Activated naive CD4-positive, alpha-beta T cell (primary cell): ENCODE measurements at regions not wholly inside any gene's neighbourhood (a gene's known extent, or its start where the extent isn't known, plus 50 kb on each side); places are given as distances from the start of the nearest gene placed in this dataset.

Source experiments
- DNase-seq, 4 experiments: peaks; one replicate each; lab custom pipeline; 2025; lab: John Stamatoyannopoulos, UW

GRCh38 chr13:30151388-30151787 is 156.0 kb downstream of the KATNAL1 start:
- DNase-seq = no peak

GRCh38 chr13:30149248-30149647 is 158.1 kb downstream of the KATNAL1 start:
- DNase-seq = no peak

GRCh38 chr13:30148786-30149185 is 158.6 kb downstream of the KATNAL1 start:
- no peak for DNase-seq

DNA sequence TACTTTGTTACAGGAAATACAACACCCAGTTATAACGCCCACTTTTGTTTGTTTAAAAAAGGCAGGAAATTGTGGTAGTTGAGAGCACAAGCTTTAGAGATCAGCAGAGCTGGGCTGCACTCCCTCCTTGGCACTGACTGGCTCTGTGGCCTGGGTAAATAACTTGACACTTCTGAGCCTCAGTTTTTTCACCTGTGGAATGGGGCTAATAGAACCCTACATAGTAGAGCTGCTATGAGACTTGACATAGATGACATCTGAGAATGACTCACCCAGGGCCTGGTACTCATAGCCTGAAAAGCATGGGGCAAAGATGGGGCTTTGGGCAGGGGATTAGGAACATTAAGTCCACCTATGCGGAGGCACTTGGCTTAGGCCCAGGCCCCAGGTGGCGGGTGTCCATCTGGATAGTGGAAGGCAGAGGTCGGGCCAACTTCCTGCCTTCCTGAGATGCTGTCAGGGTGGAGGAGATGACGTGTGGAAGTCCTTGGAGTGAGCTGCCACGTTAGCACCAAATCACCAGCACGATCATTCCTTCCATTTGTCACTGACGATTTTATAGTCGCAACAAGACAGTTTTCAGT is 159.1 kb downstream of the KATNAL1 start:
- peak in 1 of 4 experiments; percentile 14 for DNase-seq

DNA sequence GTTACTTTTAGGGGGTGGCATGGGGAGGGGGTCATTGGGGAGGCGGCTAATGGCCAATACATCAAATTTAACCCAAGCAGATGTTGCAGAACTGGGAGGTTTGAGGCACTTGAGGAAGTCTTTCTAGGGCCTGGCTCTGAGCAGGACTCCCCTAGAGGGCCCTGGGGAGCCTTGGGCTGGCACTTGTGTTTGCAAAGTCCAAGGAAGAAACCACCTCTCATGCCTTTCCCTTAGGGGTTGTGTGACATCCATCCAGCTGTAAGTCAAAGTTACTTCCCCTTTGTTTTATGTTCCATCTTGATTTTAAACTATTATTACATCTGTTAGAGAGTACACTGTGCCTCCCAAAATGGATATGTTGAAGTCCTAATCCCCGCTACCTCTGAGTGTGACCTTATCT is 159.9 kb downstream of the KATNAL1 start:
- no peak for DNase-seq

GRCh38 chr13:30147015-30147414 is 160.3 kb downstream of the KATNAL1 start:
- no peak for DNase-seq

DNA sequence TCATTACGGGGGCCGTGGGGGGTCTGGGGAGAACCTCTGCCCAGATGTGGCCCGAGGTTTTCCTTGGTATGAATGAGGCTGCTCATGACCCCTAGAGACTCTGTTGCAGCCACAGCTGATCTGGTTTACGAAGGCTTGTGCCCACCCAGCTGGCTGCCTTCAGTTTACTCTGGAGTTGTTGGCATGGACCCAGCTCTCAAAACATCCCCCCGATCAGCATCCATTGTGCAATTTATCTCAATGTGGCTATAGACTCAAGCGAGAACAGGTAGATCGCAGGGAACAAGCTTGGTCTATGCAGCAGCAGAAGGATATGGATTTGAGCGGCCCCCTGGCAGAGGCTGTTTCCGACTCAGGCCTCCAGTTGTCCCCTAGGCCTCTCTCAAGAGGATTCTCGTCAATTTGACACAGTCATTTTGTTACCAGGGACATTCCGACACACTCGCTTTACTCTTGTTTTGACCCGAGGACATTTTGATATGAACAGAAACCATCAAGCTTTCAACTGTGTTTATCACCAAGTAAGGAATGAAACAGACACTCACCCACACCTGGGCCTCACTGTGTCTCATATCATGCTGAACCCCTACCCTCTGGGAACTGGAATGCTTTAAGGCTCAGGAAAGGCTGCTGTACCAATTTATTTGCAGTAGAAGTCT is 161.5 kb downstream of the KATNAL1 start:
- no peak for DNase-seq

- no peak for DNase-seq
Observed at GRCh38 chr13:30143666-30144400, 163.5 kb downstream of the KATNAL1 start.

DNA sequence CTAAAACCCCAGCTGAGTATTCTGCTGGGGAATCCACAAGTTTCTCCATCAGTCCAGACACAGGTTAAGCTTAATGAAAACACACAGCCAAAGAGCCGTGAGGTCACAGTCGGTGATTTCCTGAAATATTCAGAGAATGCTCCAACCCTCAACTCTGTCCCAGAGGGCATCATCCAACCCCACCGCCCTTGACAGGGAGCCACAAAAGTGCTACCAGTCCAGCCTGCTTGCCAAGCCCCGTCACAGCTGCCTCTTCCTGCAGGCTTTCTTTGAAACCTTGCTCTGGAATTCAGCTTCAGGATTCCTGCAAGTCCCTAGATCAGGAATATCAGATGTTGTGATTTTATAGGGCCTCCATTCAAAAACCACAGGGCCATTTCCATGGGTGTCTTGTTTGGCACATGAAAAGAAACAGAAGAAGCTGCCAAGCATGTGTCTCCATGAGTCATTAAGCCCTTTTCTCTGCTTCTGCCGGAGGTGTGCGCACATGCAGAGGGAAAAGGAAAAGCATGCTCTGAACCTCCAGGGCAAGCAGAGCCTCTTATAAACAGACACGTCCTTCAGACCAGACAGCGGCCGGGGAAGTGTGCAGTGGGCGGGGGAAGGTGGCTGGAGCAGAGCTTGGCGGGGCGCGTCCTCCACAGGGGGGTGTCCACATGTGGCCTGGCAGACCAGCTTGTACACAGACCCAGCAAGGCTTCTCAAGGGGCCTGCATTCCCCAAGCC is 164.7 kb downstream of the KATNAL1 start:
- no peak for DNase-seq

DNA sequence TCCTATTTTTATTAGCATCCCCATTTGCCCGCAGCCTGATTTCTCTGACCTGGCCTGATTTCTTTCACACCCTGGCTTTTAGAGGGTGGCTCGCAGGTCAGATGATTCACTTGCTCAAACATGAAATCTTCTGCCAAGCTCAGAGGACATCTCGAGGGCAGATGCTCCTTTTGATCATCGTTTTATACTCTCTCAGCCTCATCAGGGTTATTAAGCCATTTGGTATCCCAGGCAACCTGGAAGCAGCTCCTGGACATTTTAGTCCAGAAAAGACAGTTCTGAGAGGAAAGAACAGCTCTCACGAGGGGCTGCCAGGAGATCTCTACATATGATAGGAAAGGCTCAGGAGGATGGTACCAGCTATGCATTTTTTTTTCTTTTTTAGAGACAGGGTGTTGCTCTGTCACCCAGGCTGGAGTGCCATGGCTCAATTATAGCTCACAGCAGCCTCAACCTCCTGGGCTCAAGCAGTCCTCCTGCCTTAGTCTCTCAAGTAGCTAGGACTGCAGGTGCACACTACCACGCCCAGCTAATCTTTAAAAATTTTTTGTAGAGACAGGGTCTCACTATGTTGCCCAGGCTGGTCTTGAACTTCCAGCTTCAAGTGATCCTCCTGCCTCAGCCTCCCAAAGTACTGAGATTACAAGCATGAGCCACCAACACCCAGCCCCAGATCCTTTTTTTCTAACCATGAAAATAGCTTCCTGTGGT is 165.4 kb downstream of the KATNAL1 start:
- DNase-seq = no peak

- no peak for DNase-seq
Observed at GRCh38 chr13:30140973-30141372, 166.4 kb downstream of the KATNAL1 start.

DNA sequence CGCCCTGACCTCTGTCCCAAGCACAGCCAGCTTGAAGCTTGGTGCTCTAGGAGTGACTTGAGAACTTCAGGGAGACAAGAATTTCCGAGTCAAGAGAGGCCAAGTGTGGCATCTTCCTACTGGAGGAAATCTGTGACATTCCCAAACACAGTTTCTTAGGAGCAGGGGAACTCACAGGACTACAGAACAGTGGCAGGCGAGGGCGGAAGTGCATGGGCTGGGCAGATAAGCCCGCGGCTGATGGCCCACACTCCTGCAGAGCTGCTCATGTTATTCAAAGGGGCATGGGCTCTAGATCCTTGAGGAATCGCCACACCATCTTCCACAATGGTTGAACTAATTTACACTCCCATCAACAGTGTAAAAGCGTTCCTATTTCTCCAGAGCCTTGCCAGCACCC is 168.8 kb downstream of the KATNAL1 start:
- DNase-seq = no peak

- DNase-seq = no peak
Observed at GRCh38 chr13:30135868-30136267, 171.5 kb downstream of the KATNAL1 start.

GRCh38 chr13:30135351-30135750 is 172.0 kb downstream of the KATNAL1 start:
- DNase-seq = no peak

DNA sequence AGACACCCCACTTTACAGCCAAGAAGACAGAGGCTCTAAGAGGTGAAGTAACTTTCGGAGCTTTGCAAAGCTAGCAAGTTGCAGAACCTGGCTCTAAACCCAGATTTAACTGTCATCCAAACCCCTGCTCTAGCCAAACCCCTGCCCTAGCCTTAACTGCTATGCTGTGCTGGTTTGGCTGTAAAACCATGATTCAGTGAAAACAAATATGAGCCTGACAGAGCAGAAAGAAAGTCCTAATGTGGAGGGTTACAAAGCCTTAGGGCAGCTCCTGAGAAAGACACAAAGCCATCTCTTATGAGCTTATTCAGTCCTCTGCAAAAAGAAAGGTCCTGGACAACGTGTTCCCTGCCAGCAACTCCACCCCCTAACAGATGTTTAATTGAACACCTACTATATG is 172.8 kb downstream of the KATNAL1 start:
- DNase-seq = no peak

- no peak for DNase-seq
Observed at GRCh38 chr13:30133996-30134395, 173.4 kb downstream of the KATNAL1 start.

GRCh38 chr13:30133554-30133912 is 173.8 kb downstream of the KATNAL1 start:
- DNase-seq = no peak

- DNase-seq = peak; percentile 90 to 99 (median 98)
Observed at GRCh38 chr13:30132623-30133553, 174.5 kb downstream of the KATNAL1 start.

DNA sequence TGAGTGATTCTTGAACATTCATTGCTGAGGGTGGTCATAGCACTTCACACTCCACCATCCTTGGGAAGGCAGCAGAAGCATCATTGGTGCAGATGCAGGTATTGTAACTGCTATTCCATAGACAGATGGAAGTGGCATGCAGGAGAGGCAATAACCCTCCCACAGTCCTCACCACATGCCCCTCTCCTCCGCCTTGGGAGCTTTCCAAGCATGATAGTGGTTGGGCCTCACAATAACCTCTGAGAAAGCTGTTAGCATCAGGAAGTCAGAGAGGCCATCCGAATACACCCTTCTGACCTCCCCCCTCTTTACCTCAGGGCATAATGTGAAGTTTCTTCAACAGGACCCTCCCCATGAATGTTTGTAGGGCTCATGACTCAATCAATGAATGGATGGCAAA is 177.9 kb downstream of the KATNAL1 start:
- no peak for DNase-seq

DNA sequence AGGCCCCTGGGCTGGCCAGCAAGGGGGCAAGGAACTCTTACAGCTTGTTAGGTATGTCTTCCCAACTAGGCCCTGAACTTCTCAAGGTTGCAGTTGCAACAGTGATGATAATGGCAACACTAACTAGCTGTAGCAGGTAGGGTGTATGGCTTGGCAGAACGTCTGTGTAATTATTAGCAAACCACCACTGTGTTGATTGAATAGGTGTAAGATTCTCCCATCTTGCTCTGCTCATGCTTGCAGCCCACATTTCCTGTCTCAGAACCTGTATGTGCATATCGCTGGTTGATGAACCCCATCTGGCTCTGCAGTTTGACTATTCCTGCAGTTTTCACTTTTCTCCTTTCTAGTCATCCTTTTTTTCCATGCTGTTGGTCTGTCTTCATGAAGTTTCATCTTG is 178.8 kb downstream of the KATNAL1 start:
- DNase-seq = no peak

- DNase-seq = no peak
Observed at GRCh38 chr13:30128095-30128494, 179.3 kb downstream of the KATNAL1 start.
